T-helper 2 cell treated with Interferon-gamma antibody and Interleukin-4, amounts not matched to agents 5 μg/mL and 100 μg/mL, for 36 hours (primary cell): ENCODE measurements at regions not wholly inside any gene's neighbourhood (a gene's known extent, or its start where the extent isn't known, plus 50 kb on each side); places are given as distances from the start of the nearest gene placed in this dataset.
"Not testable (repeated sequence)": the region's sequence is repeated elsewhere in the genome, so short reads cannot be mapped to it uniquely, and the experiment has no call there.

ENCODE experiments used
- DNase-seq: peaks from one replicate; pipeline ENCODE4 v3.0.0; 2021; ENCODE audit warnings: low spot score
- H3K27ac Mint-ChIP-seq: one replicate; pipeline ENCODE4 v1.8.0; 2021; ENCODE audit warnings: mild to moderate bottlenecking, mixed read lengths
- H3K27me3 Mint-ChIP-seq: one replicate; pipeline ENCODE4 v1.8.0; 2021; ENCODE audit warnings: low read depth, mixed read lengths
- H3K36me3 Mint-ChIP-seq: one replicate; pipeline ENCODE4 v1.8.0; 2021; ENCODE audit warnings: low read depth, mixed read lengths
- H3K4me1 Mint-ChIP-seq: one replicate; pipeline ENCODE4 v1.8.0; 2021; ENCODE audit warnings: low read depth, mixed read lengths
- H3K4me3 Mint-ChIP-seq: one replicate; pipeline ENCODE4 v1.8.0; 2022; ENCODE audit warnings: mild to moderate bottlenecking, moderate library complexity, mixed read lengths
- H3K9me3 Mint-ChIP-seq: one replicate; pipeline ENCODE4 v1.8.0; 2021; ENCODE audit warnings: mixed read lengths

DNA sequence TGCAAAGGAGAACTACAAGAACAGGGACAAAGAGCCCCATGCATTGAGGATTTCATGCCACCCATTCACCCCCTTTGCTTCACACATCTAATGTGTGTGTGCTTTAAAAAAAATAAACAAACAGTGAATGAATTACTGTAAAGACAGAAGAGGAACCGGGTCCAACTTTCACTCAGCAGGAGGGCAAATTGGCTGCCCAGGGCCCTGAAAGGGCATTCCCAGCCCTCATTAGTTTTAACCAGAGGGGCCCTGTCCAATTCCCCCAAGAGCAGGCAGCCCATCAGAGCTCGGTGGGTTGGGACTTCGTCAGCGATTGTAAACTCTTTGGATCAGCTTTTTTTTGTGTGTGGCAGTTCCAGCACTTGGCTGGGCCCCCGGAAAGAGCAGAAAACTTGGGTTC, 73.6 kb upstream of the PDZD8 start:
- peaks cover 28% of the 10 kb centered on the region for H3K9me3 Mint-ChIP-seq
- no peak for DNase-seq
- no peak overlapping the region for H3K4me3 Mint-ChIP-seq
- no peaks in the 10 kb centered on the region for H3K4me1 Mint-ChIP-seq
- H3K36me3 Mint-ChIP-seq: no peaks in the 10 kb centered on the region
- no peaks in the 10 kb centered on the region for H3K27me3 Mint-ChIP-seq
- H3K27ac Mint-ChIP-seq: no peak overlapping the region

DNA sequence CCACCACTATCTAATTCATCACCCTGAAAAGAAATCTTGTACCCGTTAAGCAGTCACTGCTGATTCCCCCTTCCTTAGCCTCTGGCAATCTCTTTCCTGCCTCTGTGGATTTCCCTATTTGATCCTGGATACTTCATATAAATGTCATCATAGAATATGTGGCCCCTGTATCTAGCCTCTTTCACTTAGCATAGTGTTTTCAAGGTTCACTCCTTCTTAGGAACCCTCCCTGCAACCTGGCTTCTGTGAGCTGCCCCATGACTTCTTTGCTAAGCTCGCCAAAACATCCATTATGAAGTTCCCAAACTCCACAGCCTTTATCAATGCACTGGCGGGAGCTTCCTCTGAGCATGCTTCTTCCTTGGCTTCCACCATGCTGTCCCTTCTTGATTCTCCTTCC, 70.8 kb upstream of the PDZD8 start:
- no peaks in the 10 kb centered on the region for H3K4me1 Mint-ChIP-seq
- H3K4me3 Mint-ChIP-seq: no peak overlapping the region
- peaks cover 24% of the 10 kb centered on the region for H3K9me3 Mint-ChIP-seq
- H3K36me3 Mint-ChIP-seq: no peaks in the 10 kb centered on the region
- H3K27me3 Mint-ChIP-seq: no peaks in the 10 kb centered on the region
- H3K27ac Mint-ChIP-seq: no peak overlapping the region
- DNase-seq: no peak

DNA sequence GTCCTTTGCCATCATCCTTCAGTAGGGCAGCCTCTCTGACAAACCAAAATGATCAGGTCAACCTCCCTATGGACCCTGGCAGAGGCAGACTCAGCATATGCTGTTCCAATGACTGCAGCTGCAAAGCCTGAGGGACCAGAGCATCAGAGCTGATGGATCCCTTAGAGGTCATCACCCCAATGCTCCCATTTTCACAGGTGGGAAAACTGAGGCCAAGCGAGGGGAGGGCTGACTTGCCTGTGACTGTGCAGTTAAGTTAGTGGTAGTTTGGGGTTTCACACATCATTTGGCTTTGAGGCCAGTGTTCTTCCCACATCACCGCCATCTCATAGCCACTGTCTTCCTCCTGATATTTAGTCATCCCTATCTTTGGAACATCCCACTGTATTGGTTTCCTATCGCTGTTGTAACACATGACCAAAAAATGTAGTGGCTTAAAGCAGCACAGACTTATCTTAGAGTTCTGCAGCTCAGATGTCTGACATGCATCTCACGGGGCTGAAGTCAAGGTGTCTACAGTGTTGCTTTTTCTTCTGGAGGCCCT, 69.3 kb upstream of the PDZD8 start:
- H3K4me1 Mint-ChIP-seq: no peaks in the 10 kb centered on the region
- H3K4me3 Mint-ChIP-seq: no peak overlapping the region
- no peak overlapping the region for H3K27ac Mint-ChIP-seq
- peaks cover 24% of the 10 kb centered on the region for H3K9me3 Mint-ChIP-seq
- no peak for DNase-seq
- no peaks in the 10 kb centered on the region for H3K36me3 Mint-ChIP-seq
- H3K27me3 Mint-ChIP-seq: no peaks in the 10 kb centered on the region

DNA sequence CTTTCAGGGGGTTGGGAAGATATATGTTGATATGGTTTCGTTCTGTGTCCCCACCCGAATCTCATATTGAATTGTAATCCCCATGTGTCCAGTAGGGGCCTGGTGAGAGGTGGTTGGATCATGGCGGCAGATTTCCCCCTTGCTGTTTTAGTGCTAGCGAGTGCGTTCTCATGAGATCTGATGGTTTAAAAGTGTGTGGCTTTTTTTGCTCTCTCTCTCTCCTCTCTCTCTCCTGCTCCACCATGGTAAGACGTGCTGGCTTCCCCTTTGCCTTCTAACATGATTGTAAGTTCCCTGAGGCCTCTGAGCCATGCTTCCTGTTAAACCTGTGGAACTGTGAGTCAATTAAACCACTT, 68.4 kb upstream of the PDZD8 start:
- no peak for DNase-seq
- Mint-ChIP-seq H3K27ac (no peak overlapping the region), H3K4me1 (no peaks in the 10 kb centered on the region), H3K27me3 (no peaks in the 10 kb centered on the region), H3K36me3 (no peaks in the 10 kb centered on the region), H3K9me3 (peaks cover 24% of the 10 kb centered on the region), H3K4me3 (no peak overlapping the region)

DNA sequence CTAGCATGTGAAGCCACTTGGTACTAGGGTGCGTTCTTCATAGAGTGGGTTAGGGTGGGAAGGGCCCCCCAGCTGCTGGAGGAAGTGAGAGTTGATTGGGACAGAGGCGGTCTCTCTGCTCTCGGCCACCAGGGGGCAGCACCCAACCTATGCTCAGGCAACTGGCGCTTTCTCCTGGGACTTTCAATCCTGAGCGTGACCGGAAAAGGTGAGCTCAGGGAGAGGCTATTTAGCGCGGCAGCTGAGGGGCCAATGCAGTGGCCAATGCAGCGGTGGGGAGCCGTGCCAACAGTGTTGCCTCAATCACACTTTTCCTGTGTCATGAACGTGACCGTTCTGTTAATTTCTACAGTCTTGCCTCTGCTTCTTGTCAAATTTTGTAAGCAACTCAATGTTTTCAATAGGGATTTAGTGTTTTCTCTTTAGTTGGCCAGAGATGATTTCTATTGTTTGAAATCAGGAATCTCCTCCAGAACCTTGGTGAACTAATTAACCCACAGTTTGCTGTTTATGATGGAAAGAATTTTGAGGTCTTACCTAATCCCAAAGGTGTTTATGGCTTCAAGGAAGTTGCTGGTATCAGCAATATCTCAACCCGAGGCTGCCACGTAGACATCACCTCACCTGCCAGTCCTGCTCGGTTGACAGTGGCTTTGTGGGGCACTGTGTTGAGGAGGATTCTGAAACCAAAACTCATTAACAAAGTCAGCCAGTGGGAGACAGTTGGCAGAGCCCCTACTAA, 67.9 kb upstream of the PDZD8 start:
- Mint-ChIP-seq H3K4me3 (no peak overlapping the region), H3K27me3 (no peaks in the 10 kb centered on the region), H3K36me3 (no peaks in the 10 kb centered on the region), H3K27ac (no peak overlapping the region), H3K4me1 (no peaks in the 10 kb centered on the region), H3K9me3 (peaks cover 24% of the 10 kb centered on the region)
- peak; percentile 28 for DNase-seq

DNA sequence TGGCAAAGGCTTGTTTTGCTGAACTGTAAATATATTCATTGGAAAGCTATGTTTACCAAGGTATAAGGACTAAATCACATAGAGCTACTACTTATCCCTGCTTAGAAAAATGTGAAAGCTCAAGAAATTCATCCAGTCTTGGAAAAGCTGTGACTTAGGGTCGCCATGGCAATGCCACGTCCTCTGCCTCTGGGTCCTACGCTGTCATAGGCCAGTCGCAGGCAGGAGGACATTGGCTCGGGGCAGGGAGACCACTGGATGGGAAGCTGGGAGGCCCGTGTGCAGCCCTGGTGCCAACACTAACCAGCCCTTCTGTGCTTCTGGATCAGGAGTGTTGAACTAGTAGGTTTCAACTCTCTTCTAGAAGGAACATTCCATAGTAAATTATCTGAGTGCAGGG, 67.3 kb upstream of the PDZD8 start:
- no peak for DNase-seq
- no peak overlapping the region for H3K27ac Mint-ChIP-seq
- no peaks in the 10 kb centered on the region for H3K27me3 Mint-ChIP-seq
- no peaks in the 10 kb centered on the region for H3K4me1 Mint-ChIP-seq
- no peak overlapping the region for H3K4me3 Mint-ChIP-seq
- H3K36me3 Mint-ChIP-seq: no peaks in the 10 kb centered on the region
- H3K9me3 Mint-ChIP-seq: peaks cover 24% of the 10 kb centered on the region

DNA sequence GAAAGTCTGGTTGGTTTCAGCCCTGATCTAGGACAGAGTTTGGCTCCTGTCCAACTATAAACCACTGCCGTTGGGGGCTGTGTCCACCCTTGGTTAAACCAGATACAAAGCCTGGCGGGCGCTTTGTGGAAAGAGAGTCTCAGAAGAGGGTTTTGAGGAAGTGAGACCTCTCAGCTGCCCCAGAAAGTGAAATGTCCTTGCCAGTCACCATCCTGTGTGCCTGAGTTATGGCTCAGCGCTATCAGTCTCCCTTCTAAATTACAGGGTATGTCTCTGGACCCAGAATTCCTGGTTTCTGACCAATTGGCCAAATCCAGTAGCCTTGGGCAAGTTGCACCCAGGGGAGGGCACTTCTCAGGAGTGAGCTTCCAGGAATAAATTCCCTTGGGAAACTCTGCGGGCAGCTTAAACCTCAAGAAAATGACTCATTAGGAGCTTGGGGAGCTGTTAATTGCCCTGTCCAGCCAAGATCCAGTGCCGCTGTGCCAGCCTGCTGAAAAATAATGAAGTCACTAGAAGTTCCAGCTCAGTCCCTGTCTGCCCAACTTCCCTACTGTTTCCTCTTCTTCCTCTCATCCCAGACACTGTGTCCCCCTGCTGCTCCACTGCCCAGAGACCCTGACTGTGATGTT, 66.7 kb upstream of the PDZD8 start:
- no peaks in the 10 kb centered on the region for H3K36me3 Mint-ChIP-seq
- no peaks in the 10 kb centered on the region for H3K27me3 Mint-ChIP-seq
- H3K4me1 Mint-ChIP-seq: no peaks in the 10 kb centered on the region
- DNase-seq: no peak
- H3K27ac Mint-ChIP-seq: no peak overlapping the region
- H3K4me3 Mint-ChIP-seq: no peak overlapping the region
- H3K9me3 Mint-ChIP-seq: peaks cover 22% of the 10 kb centered on the region

DNA sequence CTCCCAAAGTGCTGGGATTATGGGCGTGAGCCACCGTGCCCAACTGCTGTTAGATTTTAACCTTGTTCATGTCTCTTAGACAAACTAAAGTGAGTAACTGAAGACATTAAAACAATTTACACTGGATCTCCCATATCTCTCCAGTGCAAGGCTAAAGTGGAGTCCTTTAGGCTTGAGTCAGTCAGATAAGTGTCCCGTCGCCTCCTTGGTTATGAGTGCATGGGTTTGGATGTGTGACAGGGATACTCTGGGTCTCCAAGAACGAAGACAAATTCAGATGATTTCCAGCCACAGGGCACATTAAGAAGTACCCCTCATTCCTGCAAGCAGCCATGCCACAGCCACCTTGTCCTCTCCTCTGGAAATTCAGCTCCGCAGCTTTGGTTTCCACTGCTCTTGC, 66.1 kb upstream of the PDZD8 start:
- H3K27ac Mint-ChIP-seq: no peak overlapping the region
- no peaks in the 10 kb centered on the region for H3K36me3 Mint-ChIP-seq
- no peak overlapping the region for H3K4me3 Mint-ChIP-seq
- peaks cover 16% of the 10 kb centered on the region for H3K9me3 Mint-ChIP-seq
- no peaks in the 10 kb centered on the region for H3K4me1 Mint-ChIP-seq
- no peak for DNase-seq
- no peaks in the 10 kb centered on the region for H3K27me3 Mint-ChIP-seq

DNA sequence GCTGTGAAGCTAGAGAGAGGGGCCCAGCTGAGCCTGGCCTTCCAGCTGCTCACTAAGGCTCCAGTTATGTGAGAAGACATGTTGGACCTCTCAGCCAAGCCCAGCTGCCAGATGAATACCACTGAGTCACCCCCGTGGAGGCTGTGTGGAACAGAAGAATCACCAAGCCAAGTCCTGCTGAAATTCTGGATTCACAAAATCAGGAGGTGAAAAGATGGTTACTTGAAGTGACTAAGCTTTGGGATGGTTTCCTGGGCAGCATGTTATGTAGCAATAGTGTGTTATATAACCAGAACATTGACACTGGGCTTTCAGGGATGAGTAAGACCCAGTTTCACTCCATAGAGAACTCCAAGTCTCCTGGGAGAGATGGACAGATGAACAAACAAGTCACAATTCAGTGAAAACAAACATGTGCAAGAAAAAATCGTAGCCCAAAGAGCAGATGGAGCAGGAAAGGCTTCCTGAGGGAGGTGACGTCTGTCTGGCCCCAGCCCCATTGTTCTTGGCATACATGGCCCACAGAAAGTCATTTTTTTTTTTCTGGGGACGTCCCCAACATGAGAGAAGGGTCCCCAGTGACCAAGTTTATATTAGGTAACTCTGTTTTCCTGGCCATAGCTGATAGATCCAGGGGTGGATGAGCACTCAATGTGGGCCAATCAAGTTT, 64.1 kb upstream of the PDZD8 start:
- DNase-seq: no peak
- Mint-ChIP-seq H3K4me1 (no peaks in the 10 kb centered on the region), H3K27ac (no peak overlapping the region), H3K27me3 (no peaks in the 10 kb centered on the region), H3K9me3 (no peaks in the 10 kb centered on the region), H3K4me3 (no peak overlapping the region), H3K36me3 (no peaks in the 10 kb centered on the region)

DNA sequence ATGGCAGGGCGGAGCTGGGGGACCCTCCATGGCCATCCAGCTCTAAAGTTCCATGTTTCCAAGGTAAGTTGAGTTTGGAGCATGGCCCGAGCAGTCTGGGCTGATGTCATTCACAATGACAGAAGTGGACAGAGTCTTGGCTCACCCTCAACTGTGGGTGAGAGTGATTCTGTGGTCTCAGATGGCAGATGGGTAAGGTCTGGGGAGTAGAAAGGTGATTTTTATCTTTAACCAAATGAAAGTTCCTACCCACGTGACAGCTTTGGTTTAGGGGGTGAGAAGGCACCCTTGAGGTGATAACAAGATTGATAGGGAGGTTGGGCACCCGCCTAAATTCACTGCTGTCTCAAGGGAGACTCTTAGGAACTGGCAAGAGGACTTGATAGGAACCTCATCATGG, 57.6 kb upstream of the PDZD8 start:
- Mint-ChIP-seq H3K27ac (no peak overlapping the region), H3K4me3 (no peak overlapping the region), H3K36me3 (no peaks in the 10 kb centered on the region), H3K4me1 (no peaks in the 10 kb centered on the region), H3K9me3 (no peaks in the 10 kb centered on the region), H3K27me3 (no peaks in the 10 kb centered on the region)
- DNase-seq: no peak

DNA sequence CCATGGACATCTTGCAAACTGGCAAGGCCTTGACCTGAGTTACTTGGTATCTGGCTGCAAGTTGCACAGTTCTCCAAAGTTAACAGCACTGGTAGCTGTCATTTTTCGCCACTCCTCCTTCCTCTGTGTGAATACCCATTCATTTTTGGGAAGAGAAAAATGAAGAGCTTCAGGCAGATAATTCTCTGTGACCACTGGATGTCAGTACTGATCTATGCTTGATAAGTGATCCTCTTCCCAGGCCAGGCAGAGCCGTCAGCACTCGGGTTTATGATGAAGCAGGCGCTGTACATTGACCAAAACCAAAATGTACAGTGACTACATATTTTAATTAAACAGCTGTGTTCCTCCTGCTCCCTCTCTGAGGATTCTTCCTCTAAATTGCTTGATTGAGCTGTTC, 55.9 kb upstream of the PDZD8 start:
- H3K4me1 Mint-ChIP-seq: no peaks in the 10 kb centered on the region
- no peaks in the 10 kb centered on the region for H3K9me3 Mint-ChIP-seq
- no peak overlapping the region for H3K4me3 Mint-ChIP-seq
- no peak for DNase-seq
- H3K27ac Mint-ChIP-seq: no peak overlapping the region
- no peaks in the 10 kb centered on the region for H3K27me3 Mint-ChIP-seq
- H3K36me3 Mint-ChIP-seq: no peaks in the 10 kb centered on the region

DNA sequence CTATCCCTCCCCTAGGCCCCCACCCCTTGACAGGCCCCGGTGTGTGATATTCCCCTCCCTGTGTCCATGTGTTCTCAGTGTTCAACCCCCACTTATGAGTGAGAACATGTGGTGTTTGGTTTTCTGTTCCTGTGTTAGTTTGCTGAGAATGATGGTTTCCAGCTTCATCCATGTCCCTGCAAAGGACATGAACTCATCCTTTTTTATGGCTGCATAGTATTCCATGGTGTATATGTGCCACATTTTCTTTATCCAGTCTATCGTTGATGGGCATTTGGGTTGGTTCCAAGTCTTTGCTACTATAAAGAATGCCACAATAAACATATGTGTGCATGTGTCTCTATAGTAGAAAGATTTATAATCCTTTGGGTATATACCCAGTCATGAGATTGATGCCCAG, 55.3 kb upstream of the PDZD8 start:
- H3K36me3 Mint-ChIP-seq, H3K4me1 Mint-ChIP-seq, H3K4me3 Mint-ChIP-seq, H3K27ac Mint-ChIP-seq, H3K27me3 Mint-ChIP-seq, DNase-seq, H3K9me3 Mint-ChIP-seq: not testable (repeated sequence)

DNA sequence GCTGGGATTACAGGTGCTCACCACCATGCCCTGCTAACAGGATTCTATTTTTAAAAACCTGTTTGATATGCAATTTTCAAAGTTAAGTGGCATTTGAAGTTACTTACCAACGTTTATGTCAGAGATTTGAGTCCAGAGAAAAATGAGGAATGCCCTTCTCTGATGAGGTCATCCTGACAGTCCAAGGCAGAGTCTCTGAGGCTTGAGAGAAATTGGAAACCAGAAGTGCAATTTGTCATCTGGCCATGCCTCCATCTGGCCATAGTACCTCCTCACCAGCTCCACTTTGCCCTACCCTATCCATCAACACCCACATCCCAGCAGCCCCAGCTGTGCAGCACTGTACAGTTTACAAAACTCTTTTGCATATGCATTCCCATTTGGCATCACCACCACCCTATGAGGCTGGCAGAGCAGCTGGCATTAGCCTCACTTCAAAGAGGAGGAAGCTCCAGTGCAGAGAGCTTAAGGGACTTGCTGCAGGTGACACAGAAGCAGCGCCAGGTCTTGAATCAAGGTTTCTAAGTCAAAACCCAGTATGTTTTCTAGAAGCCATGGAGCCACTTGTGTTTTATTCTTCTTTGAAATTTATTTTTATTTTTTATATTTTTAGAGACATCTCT, 54.5 kb upstream of the PDZD8 start:
- H3K4me1 Mint-ChIP-seq: no peaks in the 10 kb centered on the region
- H3K27me3 Mint-ChIP-seq: no peaks in the 10 kb centered on the region
- H3K27ac Mint-ChIP-seq: no peak overlapping the region
- no peak for DNase-seq
- no peaks in the 10 kb centered on the region for H3K36me3 Mint-ChIP-seq
- H3K9me3 Mint-ChIP-seq: no peaks in the 10 kb centered on the region
- no peak overlapping the region for H3K4me3 Mint-ChIP-seq

DNA sequence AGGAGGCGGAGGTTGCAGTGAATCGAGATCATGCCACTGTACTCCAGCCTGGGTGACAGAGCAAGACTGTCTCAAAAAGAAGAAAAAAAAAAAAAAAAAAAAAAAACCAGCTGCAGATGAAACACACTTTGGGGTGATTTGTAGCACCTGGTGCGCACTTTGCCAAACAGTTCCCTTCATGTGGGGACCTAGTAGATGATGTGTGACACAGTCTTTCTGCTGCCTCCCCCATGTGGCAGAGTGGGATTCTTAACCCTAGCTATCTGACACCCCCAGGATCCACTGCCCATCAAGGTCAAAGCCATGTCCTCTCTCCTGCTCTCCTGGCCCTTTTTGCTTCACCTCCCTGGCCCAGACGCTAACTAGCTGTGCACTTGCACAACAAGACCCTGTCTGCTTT, 52.1 kb upstream of the PDZD8 start:
- no peaks in the 10 kb centered on the region for H3K9me3 Mint-ChIP-seq
- no peaks in the 10 kb centered on the region for H3K4me1 Mint-ChIP-seq
- H3K36me3 Mint-ChIP-seq: no peaks in the 10 kb centered on the region
- no peak overlapping the region for H3K4me3 Mint-ChIP-seq
- no peak for DNase-seq
- no peaks in the 10 kb centered on the region for H3K27me3 Mint-ChIP-seq
- H3K27ac Mint-ChIP-seq: no peak overlapping the region
